ENCODE measurements at regions not wholly inside any gene's neighbourhood (a gene's known extent, or its start where the extent isn't known, plus 50 kb on each side); places are given as distances from the start of the nearest gene placed in this dataset.

- no peak for DNase-seq (ENCODE audit: low spot score)
Observed at GRCh38 chr9:89991204-89991790, 386.5 kb downstream of the GADD45G start.

GRCh38 chr9:89992326-89993198 lies 387.8 kb downstream of the GADD45G start:
- DNase-seq (ENCODE audit: low spot score): no peak

GRCh38 chr9:89993678-89994630 lies 389.1 kb downstream of the GADD45G start:
- no peak for DNase-seq (ENCODE audit: low spot score)

GRCh38 chr9:89994988-89995613 lies 390.3 kb downstream of the GADD45G start:
- no peak for DNase-seq (ENCODE audit: low spot score)

GRCh38 chr9:89996116-89996515 lies 391.3 kb downstream of the GADD45G start:
- DNase-seq (ENCODE audit: low spot score): no peak

- no peak for DNase-seq (ENCODE audit: low spot score)
Observed at GRCh38 chr9:89996773-89997172, 392.0 kb downstream of the GADD45G start.

GRCh38 chr9:89998633-89999032 lies 393.8 kb downstream of the GADD45G start:
- no peak for DNase-seq (ENCODE audit: low spot score)

- DNase-seq (ENCODE audit: low spot score): no peak
Observed at GRCh38 chr9:89999176-89999533, 394.3 kb downstream of the GADD45G start.

- DNase-seq (ENCODE audit: low spot score): no peak
Observed at GRCh38 chr9:89999534-90000370, 394.9 kb downstream of the GADD45G start.

- DNase-seq (ENCODE audit: low spot score): no peak
Observed at GRCh38 chr9:90000925-90001324, 396.1 kb downstream of the GADD45G start.

- DNase-seq (ENCODE audit: low spot score): no peak
Observed at GRCh38 chr9:90001747-90002146, 396.9 kb downstream of the GADD45G start.

- no peak for DNase-seq (ENCODE audit: low spot score)
Observed at GRCh38 chr9:90002397-90003271, 397.8 kb downstream of the GADD45G start.

- DNase-seq (ENCODE audit: low spot score): no peak
Observed at GRCh38 chr9:90005388-90005787, 400.6 kb downstream of the GADD45G start.

- DNase-seq (ENCODE audit: low spot score): no peak
Observed at GRCh38 chr9:90007516-90008440, 403.0 kb downstream of the GADD45G start.

GRCh38 chr9:90009447-90009846 lies 404.6 kb downstream of the GADD45G start:
- no peak for DNase-seq (ENCODE audit: low spot score)

GRCh38 chr9:90010793-90011192 lies 406.0 kb downstream of the GADD45G start:
- DNase-seq (ENCODE audit: low spot score): no peak

GRCh38 chr9:90012949-90013348 lies 408.1 kb downstream of the GADD45G start:
- DNase-seq (ENCODE audit: low spot score): no peak

- DNase-seq (ENCODE audit: low spot score): no peak
Observed at GRCh38 chr9:90013778-90014177, 409.0 kb downstream of the GADD45G start.
